H1 (cell line): ENCODE measurements at regions not wholly inside any gene's neighbourhood (a gene's known extent, or its start where the extent isn't known, plus 50 kb on each side); places are given as distances from the start of the nearest gene placed in this dataset.

ENCODE experiments used
- CTCF ChIA-PET: fragments of 300-600 bp; sonication (Branson Sonifier 250); formaldehyde crosslinking; loops from one replicate; lab custom pipeline; 2021; ENCODE audit not compliant: partially characterized antibody; lab: Charles Lee
- POLR2A ChIA-PET: fragments of 300-600 bp; sonication (Branson Sonifier 250); formaldehyde crosslinking; loops from one replicate; lab custom pipeline; 2021; ENCODE audit warnings: inconsistent platforms; ENCODE audit not compliant: partially characterized antibody; lab: Charles Lee
- DNase-seq, 2 experiments: peaks; one replicate each; pipeline versions ENCODE4 v3.0.0 to v3.0.0-alpha.2; 2010 to 2022; ENCODE audit warnings: low spot score in 2 of 2, low read depth in 1 of 2, mixed read lengths in 1 of 2
- FAIRE-seq: peaks from 2 replicates; lab custom pipeline; 2011; peaks lifted over from hg19 to GRCh38; lab: Jason Lieb, UNC
- H2AFZ ChIP-seq: 2 replicates; pipeline ENCODE4 v1.8.1; 2012; ENCODE audit warnings: low read length, inconsistent platforms
- H2AK5ac ChIP-seq: 2 replicates; pipeline ENCODE4 v1.6.1; 2013; ENCODE audit warnings: low read depth, low read length
- H2BK120ac ChIP-seq: replicated peaks from 2 replicates; pipeline ENCODE3; 2013; ENCODE audit warnings: low read depth, low read length, inconsistent platforms
- H2BK12ac ChIP-seq: 2 replicates; pipeline ENCODE4 v1.6.1; 2013; ENCODE audit warnings: low read depth, low read length
- H2BK15ac ChIP-seq: 2 replicates; pipeline ENCODE4 v1.6.1; 2013; ENCODE audit warnings: low read length
- H2BK20ac ChIP-seq: 2 replicates; pipeline ENCODE4 v1.6.1; 2013; ENCODE audit warnings: low read length
- H2BK5ac ChIP-seq: 2 replicates; pipeline ENCODE4 v1.6.1; 2013; ENCODE audit warnings: low read depth, low read length
- H3K14ac ChIP-seq: 2 replicates; pipeline ENCODE4 v1.6.1; 2013; ENCODE audit warnings: inconsistent platforms; ENCODE audit not compliant: insufficient read length
- H3K18ac ChIP-seq: 2 replicates; pipeline ENCODE4 v1.6.1; 2013; ENCODE audit warnings: low read length; ENCODE audit errors: extremely low read depth
- H3K23ac ChIP-seq: 2 replicates; pipeline ENCODE4 v1.6.1; 2013; ENCODE audit warnings: inconsistent platforms; ENCODE audit not compliant: insufficient read length
- H3K23me2 ChIP-seq: 2 replicates; pipeline ENCODE4 v1.6.1; 2013; ENCODE audit warnings: low read depth, low read length
- H3K27ac ChIP-seq: 2 replicates; pipeline ENCODE4 v1.6.1; 2011; ENCODE audit warnings: low read depth, low read length, inconsistent platforms
- H3K27me3 ChIP-seq, 4 experiments: replicated peaks in 1 of 4; 1 replicate in 1 of 4; 2 replicates in 3 of 4; pipeline versions ENCODE4 v1.6.1 to v1.8.1; 2011 to 2013; ENCODE audit warnings: low read length in 3 of 4, mild to moderate bottlenecking in 3 of 4, inconsistent platforms in 2 of 4, mixed read lengths in 2 of 4, moderate library complexity in 1 of 4; ENCODE audit not compliant: control insufficient read depth in 3 of 4, insufficient read depth in 3 of 4; ENCODE audit errors: extremely low read depth in 1 of 4
- H3K36me3 ChIP-seq, 4 experiments: 2 replicates each; pipeline versions ENCODE4 v1.6.1 to v1.8.1; 2011 to 2013; ENCODE audit warnings: mild to moderate bottlenecking in 4 of 4, low read length in 3 of 4, moderate library complexity in 2 of 4, control low read depth in 1 of 4, inconsistent platforms in 1 of 4; ENCODE audit not compliant: insufficient read depth in 4 of 4, control insufficient read depth in 2 of 4
- H3K4ac ChIP-seq: replicated peaks from 2 replicates; pipeline ENCODE3; 2013; ENCODE audit warnings: low read length, low read depth, mixed read lengths, inconsistent platforms; ENCODE audit not compliant: insufficient read length
- H3K4me1 ChIP-seq, 4 experiments: replicated peaks in 1 of 4; 1 replicate in 1 of 4; 2 replicates in 3 of 4; pipeline versions ENCODE4 v1.6.1 to v1.8.1; 2011 to 2013; ENCODE audit warnings: low read length in 3 of 4, inconsistent platforms in 2 of 4, mixed read lengths in 1 of 4; ENCODE audit not compliant: insufficient read depth in 4 of 4, control insufficient read depth in 3 of 4
- H3K4me2 ChIP-seq, 2 experiments: 2 replicates each; pipeline versions ENCODE4 v1.6.1 to v1.8.1; 2011 to 2013; ENCODE audit warnings: low read depth in 2 of 2, low read length in 2 of 2, control low read depth in 1 of 2, inconsistent platforms in 1 of 2, mild to moderate bottlenecking in 1 of 2; ENCODE audit not compliant: insufficient read depth in 1 of 2
- H3K4me3 ChIP-seq, 4 experiments: fragments of 200-600, 300-600 bp in 1 of 4; sonication (generic), shearing (Covaris generic), sonication (Bioruptor Twin) in 1 of 4; 2 replicates each; pipeline versions ENCODE4 v1.5.1 to v1.8.1; 2011 to 2016; ENCODE audit warnings: low read length in 4 of 4, low read depth in 3 of 4, control low read depth in 2 of 4, inconsistent platforms in 2 of 4, mild to moderate bottlenecking in 2 of 4, mixed read lengths in 1 of 4, moderate library complexity in 1 of 4; ENCODE audit not compliant: insufficient read depth in 2 of 4; ENCODE audit errors: extremely low read depth in 1 of 4
- H3K56ac ChIP-seq: replicated peaks from 2 replicates; pipeline ENCODE3; 2013; ENCODE audit warnings: low read depth, mild to moderate bottlenecking, mixed read lengths, low read length, inconsistent platforms; ENCODE audit not compliant: insufficient read length
- H3K79me1 ChIP-seq: 2 replicates; pipeline ENCODE4 v1.6.1; 2013; ENCODE audit warnings: low read depth, low read length, control low read depth
- H3K79me2 ChIP-seq, 2 experiments: 2 replicates each; pipeline versions ENCODE4 v1.6.1 to v1.8.1; 2012 to 2013; ENCODE audit warnings: low read length in 2 of 2, mild to moderate bottlenecking in 2 of 2, inconsistent platforms in 1 of 2; ENCODE audit not compliant: insufficient read depth in 2 of 2, control insufficient read depth in 1 of 2
- H3K9ac ChIP-seq, 4 experiments: replicated peaks in 1 of 4; 1 replicate in 1 of 4; 2 replicates in 3 of 4; pipeline versions ENCODE4 v1.6.1 to v1.8.1; 2011 to 2013; ENCODE audit warnings: low read depth in 3 of 4, low read length in 3 of 4, control low read depth in 2 of 4, mild to moderate bottlenecking in 2 of 4, moderate library complexity in 2 of 4, inconsistent platforms in 1 of 4; ENCODE audit errors: extremely low read depth in 1 of 4
- H3K9me3 ChIP-seq, 2 experiments: 2 replicates each; pipeline versions ENCODE4 v1.6.1 to v1.8.1; 2012 to 2013; ENCODE audit warnings: mild to moderate bottlenecking in 2 of 2, moderate library complexity in 2 of 2, control low read depth in 1 of 2, inconsistent platforms in 1 of 2, low read depth in 1 of 2, low read length in 1 of 2, mixed read lengths in 1 of 2; ENCODE audit not compliant: insufficient read depth in 2 of 2
- H4K20me1 ChIP-seq, 2 experiments: replicated peaks in 1 of 2; 2 replicates each; pipeline versions ENCODE3 to v1.8.1; 2011 to 2013; ENCODE audit warnings: inconsistent platforms in 2 of 2, low read length in 2 of 2, mild to moderate bottlenecking in 1 of 2; ENCODE audit not compliant: insufficient read depth in 2 of 2, control insufficient read depth in 1 of 2
- H4K5ac ChIP-seq: 2 replicates; pipeline ENCODE4 v1.6.1; 2013; ENCODE audit warnings: low read length, low read depth, mixed read lengths, inconsistent platforms; ENCODE audit not compliant: insufficient read length
- H4K8ac ChIP-seq: 2 replicates; pipeline ENCODE4 v1.8.0; 2013; ENCODE audit warnings: mild to moderate bottlenecking, moderate library complexity, low read length, inconsistent platforms; ENCODE audit not compliant: insufficient read depth; ENCODE audit errors: extremely low read depth
- H4K91ac ChIP-seq: replicated peaks from 2 replicates; pipeline ENCODE3; 2013; ENCODE audit warnings: low read length, mixed read lengths, inconsistent platforms; ENCODE audit not compliant: insufficient read length
- ASH2L ChIP-seq: fragments of 200-600, 300-600 bp; sonication (generic); IDR thresholded peaks from one replicate; pipeline ENCODE4 v1.7.1; 2017; ENCODE audit warnings: low read length
- CBX8 ChIP-seq: fragments of 300-800, 300-1000 bp; sonication (generic); IDR thresholded peaks from 2 replicates; pipeline ENCODE4 v1.7.1; 2016; ENCODE audit warnings: low read depth, low read length, borderline replicate concordance
- EZH2 ChIP-seq: fragments of 200-600 bp; sonication (generic); IDR thresholded peaks from 2 replicates; pipeline ENCODE4 v1.7.1; 2012; ENCODE audit warnings: low read depth, mild to moderate bottlenecking, moderate library complexity, low read length, inconsistent platforms; ENCODE audit not compliant: severe bottlenecking
- JUN ChIP-seq: IDR thresholded peaks from 2 replicates; pipeline ENCODE4 v1.6.1; 2011; ENCODE audit warnings: low read depth, mild to moderate bottlenecking, improper control_type of control experiment, low read length
- JUND ChIP-seq: IDR thresholded peaks from 2 replicates; pipeline ENCODE4 v1.6.1; 2011; ENCODE audit warnings: mild to moderate bottlenecking, improper control_type of control experiment, low read length
- PHF8 ChIP-seq: fragments of 200-600 bp; sonication (generic); conservative IDR thresholded peaks from 2 replicates; pipeline ENCODE4 v1.7.1; 2012; ENCODE audit warnings: low read depth, mild to moderate bottlenecking, inconsistent platforms, low read length, moderate library complexity
- RNF2 ChIP-seq: fragments of 200-900, 300-1000 bp; sonication (generic); IDR thresholded peaks from 2 replicates; pipeline ENCODE4 v1.7.1; 2016; ENCODE audit warnings: borderline replicate concordance, low read depth, mild to moderate bottlenecking, antibody characterized with exemption, low read length; ENCODE audit not compliant: poor library complexity, severe bottlenecking; ENCODE audit errors: missing control alignments
- SP1 ChIP-seq: IDR thresholded peaks from 2 replicates; pipeline ENCODE4 v1.6.1; 2011; ENCODE audit warnings: low read depth, low read length
- TCF12 ChIP-seq: IDR thresholded peaks from 2 replicates; pipeline ENCODE4 v1.6.1; 2011; ENCODE audit warnings: low read depth, mild to moderate bottlenecking, low read length
- WGBS, 2 experiments: shearing (Covaris generic) in 1 of 2; methylation state at CpG; one replicate each; pipeline versions ENCODE4 v1.1.6 to v1.1.7; 2013 to 2015; ENCODE audit warnings: low lambda C conversion rate in 2 of 2, mixed read lengths in 2 of 2, inconsistent platforms in 1 of 2, low coverage in 1 of 2, missing lambda C conversion rate in 1 of 2; ENCODE audit not compliant: insufficient replicate concordance in 2 of 2, insufficient coverage in 1 of 2, insufficient read length in 1 of 2; ENCODE audit errors: extremely low coverage in 1 of 2, missing lambda C conversion rate in 1 of 2; 5-methylcytosine and 5-hydroxymethylcytosine counted together
- TF ChIP-seq, protein P1 (sequence below): IDR thresholded peaks from 2 replicates; pipeline ENCODE4 v1.6.1; 2012; ENCODE audit warnings: low read length, inconsistent platforms
- TF ChIP-seq, protein P2 (sequence below): IDR thresholded peaks from 2 replicates; pipeline ENCODE4 v1.6.1; 2012; ENCODE audit warnings: inconsistent platforms
- TF ChIP-seq, protein P3 (sequence below): IDR thresholded peaks from 2 replicates; pipeline ENCODE4 v1.6.1; 2012; ENCODE audit warnings: inconsistent platforms

- 88% methylated on average over 3 of the region's 3 CpGs; no CpG with 5 or more reads in 1 of the 2 experiments for WGBS, 2 experiments
- Histone ChIP-seq H3K4me1 (peaks cover 5 to 28% (median 14%) of the 10 kb centered on the region in 4 experiments; a peak in 6 of 7 replicates), H3K14ac (no peak overlapping the region), H2BK20ac (no peak overlapping the region), H4K20me1 (no peaks in the 10 kb centered on the region), H3K27me3 (peaks cover 0 to 6% (median 3%) of the 10 kb centered on the region in 4 experiments; a peak in 4 of 7 replicates), H3K4me3 (no peak overlapping the region), H3K36me3 (no peaks in the 10 kb centered on the region), H3K4ac (no peak overlapping the region), H3K9me3 (no peaks in the 10 kb centered on the region), H4K5ac (no peak overlapping the region), H3K27ac (no peak overlapping the region), H4K8ac (no peak overlapping the region), H2BK5ac (no peak overlapping the region), H3K18ac (no peak overlapping the region), H3K56ac (no peak overlapping the region), H3K23ac (no peak overlapping the region), H2AFZ (no peak overlapping the region), H2AK5ac (no peak overlapping the region), H2BK15ac (no peak overlapping the region), H3K79me2 (no peaks in the 10 kb centered on the region), H3K9ac (no peak overlapping the region), H4K91ac (no peak overlapping the region), H2BK120ac (no peak overlapping the region), H3K23me2 (no peaks in the 10 kb centered on the region), H2BK12ac (no peak overlapping the region), H3K4me2 (no peak overlapping the region), H3K79me1 (no peaks in the 10 kb centered on the region)
- POLR2A ChIA-PET, result no interaction called here
- CTCF ChIA-PET, result interaction anchor here (1.0 to 1.2 kb wide), 2 partner anchors 9 to 24 kb away, joined by 3 to 4 read pairs; no protein-coding TSS in a partner anchor
- DNase-seq (no peak), FAIRE-seq (no peak)
- no peak for TF ChIP-seq CBX8
- TF ChIP-seq PHF8, result no peak
- TF ChIP-seq ASH2L, result no peak
- TF ChIP-seq, protein P1, sequence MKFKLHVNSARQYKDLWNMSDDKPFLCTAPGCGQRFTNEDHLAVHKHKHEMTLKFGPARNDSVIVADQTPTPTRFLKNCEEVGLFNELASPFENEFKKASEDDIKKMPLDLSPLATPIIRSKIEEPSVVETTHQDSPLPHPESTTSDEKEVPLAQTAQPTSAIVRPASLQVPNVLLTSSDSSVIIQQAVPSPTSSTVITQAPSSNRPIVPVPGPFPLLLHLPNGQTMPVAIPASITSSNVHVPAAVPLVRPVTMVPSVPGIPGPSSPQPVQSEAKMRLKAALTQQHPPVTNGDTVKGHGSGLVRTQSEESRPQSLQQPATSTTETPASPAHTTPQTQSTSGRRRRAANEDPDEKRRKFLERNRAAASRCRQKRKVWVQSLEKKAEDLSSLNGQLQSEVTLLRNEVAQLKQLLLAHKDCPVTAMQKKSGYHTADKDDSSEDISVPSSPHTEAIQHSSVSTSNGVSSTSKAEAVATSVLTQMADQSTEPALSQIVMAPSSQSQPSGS, result no peak
- no peak for TF ChIP-seq TCF12
- TF ChIP-seq EZH2, result no peak
- TF ChIP-seq, protein P2, sequence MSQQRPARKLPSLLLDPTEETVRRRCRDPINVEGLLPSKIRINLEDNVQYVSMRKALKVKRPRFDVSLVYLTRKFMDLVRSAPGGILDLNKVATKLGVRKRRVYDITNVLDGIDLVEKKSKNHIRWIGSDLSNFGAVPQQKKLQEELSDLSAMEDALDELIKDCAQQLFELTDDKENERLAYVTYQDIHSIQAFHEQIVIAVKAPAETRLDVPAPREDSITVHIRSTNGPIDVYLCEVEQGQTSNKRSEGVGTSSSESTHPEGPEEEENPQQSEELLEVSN, result no peak
- TF ChIP-seq JUN, result no peak
- no peak for TF ChIP-seq SP1
- TF ChIP-seq JUND, result no peak
- TF ChIP-seq, protein P3, sequence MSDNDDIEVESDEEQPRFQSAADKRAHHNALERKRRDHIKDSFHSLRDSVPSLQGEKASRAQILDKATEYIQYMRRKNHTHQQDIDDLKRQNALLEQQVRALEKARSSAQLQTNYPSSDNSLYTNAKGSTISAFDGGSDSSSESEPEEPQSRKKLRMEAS, result no peak
- TF ChIP-seq RNF2, result no peak
These were observed 552.8 kb upstream of the CADM1 start for GRCh38 chr11:116057000-116057399.
